Keratinocyte (primary cell): ENCODE measurements at regions not wholly inside any gene's neighbourhood (a gene's known extent, or its start where the extent isn't known, plus 50 kb on each side); places are given as distances from the start of the nearest gene placed in this dataset.
"Not testable (repeated sequence)": the region's sequence is repeated elsewhere in the genome, so short reads cannot be mapped to it uniquely, and the experiment has no call there.

Experiments used
- DNase-seq: peaks from one replicate; pipeline ENCODE4 v3.0.0-alpha.2; 2011; ENCODE audit warnings: low read depth, missing footprints, low spot score
- FAIRE-seq: peaks from 2 replicates; lab custom pipeline; 2011; peaks lifted over from hg19 to GRCh38; lab: Jason Lieb, UNC
- H2AFZ ChIP-seq: 2 replicates; pipeline ENCODE4 v1.6.0; 2012; ENCODE audit warnings: low read length, control low read depth, inconsistent platforms; ENCODE audit not compliant: control insufficient read depth
- H3K27ac ChIP-seq: 2 replicates; pipeline ENCODE4 v1.5.1; 2011; ENCODE audit warnings: low read length; ENCODE audit not compliant: control insufficient read depth, insufficient read depth
- H3K27me3 ChIP-seq: 3 replicates; pipeline ENCODE4 v1.6.0; 2011; ENCODE audit warnings: low read length; ENCODE audit not compliant: control insufficient read depth, insufficient read depth; ENCODE audit errors: extremely low read depth
- H3K36me3 ChIP-seq, 2 experiments: 2 replicates in 1 of 2; 3 replicates in 1 of 2; pipeline ENCODE4 v1.5.1; 2011; ENCODE audit warnings: low read length in 2 of 2, mild to moderate bottlenecking in 1 of 2; ENCODE audit not compliant: control insufficient read depth in 2 of 2, insufficient read depth in 2 of 2; ENCODE audit errors: extremely low read depth in 1 of 2
- H3K4me1 ChIP-seq: 3 replicates; pipeline ENCODE4 v1.5.1; 2011; ENCODE audit warnings: low read length; ENCODE audit not compliant: control insufficient read depth, insufficient read depth; ENCODE audit errors: extremely low read depth
- H3K4me2 ChIP-seq: 3 replicates; pipeline ENCODE4 v1.6.0; 2011; ENCODE audit warnings: low read depth, low read length; ENCODE audit not compliant: control insufficient read depth, insufficient read depth; ENCODE audit errors: extremely low read depth
- H3K4me3 ChIP-seq, 3 experiments: fragments of 200-600 bp in 1 of 3; sonication (generic) in 1 of 3; 2 replicates in 2 of 3; 3 replicates in 1 of 3; pipeline ENCODE4 v1.5.1; 2011 to 2016; ENCODE audit warnings: low read length in 3 of 3, mild to moderate bottlenecking in 3 of 3, control low read depth in 2 of 3, inconsistent platforms in 1 of 3, low read depth in 1 of 3, mixed read lengths in 1 of 3, mixed run types in 1 of 3, moderate library complexity in 1 of 3; ENCODE audit not compliant: control insufficient read depth in 2 of 3, insufficient read depth in 2 of 3; ENCODE audit errors: extremely low read depth in 1 of 3
- H3K79me2 ChIP-seq: 2 replicates; pipeline ENCODE4 v1.6.0; 2012; ENCODE audit warnings: low read length; ENCODE audit not compliant: control insufficient read depth, insufficient read depth
- H3K9ac ChIP-seq: 3 replicates; pipeline ENCODE4 v1.6.0; 2011; ENCODE audit warnings: low read length; ENCODE audit not compliant: control insufficient read depth, insufficient read depth; ENCODE audit errors: extremely low read depth
- H3K9me1 ChIP-seq: 3 replicates; pipeline ENCODE4 v1.6.0; 2011; ENCODE audit warnings: low read length; ENCODE audit not compliant: control insufficient read depth, insufficient read depth; ENCODE audit errors: extremely low read depth
- H3K9me3 ChIP-seq: 2 replicates; pipeline ENCODE4 v1.5.1; 2012; ENCODE audit warnings: low read depth, low read length; ENCODE audit not compliant: control insufficient read depth
- H4K20me1 ChIP-seq: 3 replicates; pipeline ENCODE4 v1.6.0; 2011; ENCODE audit warnings: low read length; ENCODE audit not compliant: control insufficient read depth, insufficient read depth; ENCODE audit errors: extremely low read depth
- dilution Hi-C: fragments of 300-500 bp; cut with MboI; formaldehyde crosslinking; loops from one replicate; pipeline ENCODE4 v1.7.0; 2020; ENCODE audit warnings: low sequenced_read_pairs; ENCODE audit not compliant: extremely low pct_ligation_motif_present

- dilution Hi-C loops, FAIRE-seq, H3K4me3 ChIP-seq: not testable (repeated sequence)
Measured at GRCh38 chr9:67708109-67708508, 150.6 kb upstream of the ANKRD20A1 start.

GRCh38 chr9:67711429-67711828 lies 147.3 kb upstream of the ANKRD20A1 start:
- H3K27ac ChIP-seq, dilution Hi-C loops, DNase-seq, H3K9ac ChIP-seq, H3K36me3 ChIP-seq, H3K27me3 ChIP-seq, H3K9me3 ChIP-seq, H4K20me1 ChIP-seq, H3K79me2 ChIP-seq, H3K4me3 ChIP-seq, FAIRE-seq, H2AFZ ChIP-seq, H3K4me1 ChIP-seq, H3K9me1 ChIP-seq, H3K4me2 ChIP-seq: not testable (repeated sequence)

More at GRCh38 chr9:67708109-67708508, 150.6 kb upstream of the ANKRD20A1 start:
- not testable (repeated sequence) for DNase-seq, H3K36me3 ChIP-seq, H3K27me3 ChIP-seq, H3K9ac ChIP-seq, H3K9me1 ChIP-seq, H3K9me3 ChIP-seq, H4K20me1 ChIP-seq, H3K79me2 ChIP-seq, H3K4me1 ChIP-seq, H3K27ac ChIP-seq, H3K4me2 ChIP-seq, H2AFZ ChIP-seq

DNA sequence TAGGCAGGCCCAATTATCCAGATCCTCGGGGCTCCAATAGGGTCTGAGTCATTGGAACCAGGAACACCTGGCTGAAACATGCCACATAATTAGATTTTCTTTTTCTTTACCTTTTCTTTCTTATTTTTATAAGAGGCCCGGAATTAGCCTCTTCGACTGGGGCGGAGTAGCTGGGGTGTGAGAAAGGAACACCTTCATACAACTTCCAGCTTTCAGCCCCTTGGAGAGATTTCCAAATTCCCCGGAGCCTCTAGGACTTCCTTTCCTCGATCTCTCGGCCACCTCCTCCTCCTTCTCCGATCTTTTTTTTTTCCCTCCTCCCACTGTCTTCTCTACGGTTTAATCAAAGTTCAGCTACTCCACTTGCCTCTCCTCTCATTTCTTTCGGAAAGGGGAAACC lies 146.8 kb upstream of the ANKRD20A1 start:
- dilution Hi-C loops, H3K4me3 ChIP-seq, FAIRE-seq, H3K4me2 ChIP-seq, H3K4me1 ChIP-seq, H3K79me2 ChIP-seq, H4K20me1 ChIP-seq, H3K9me1 ChIP-seq, H3K36me3 ChIP-seq, DNase-seq, H3K9ac ChIP-seq, H3K27me3 ChIP-seq, H3K27ac ChIP-seq, H3K9me3 ChIP-seq, H2AFZ ChIP-seq: not testable (repeated sequence)

GRCh38 chr9:67712956-67713355 lies 145.8 kb upstream of the ANKRD20A1 start:
- FAIRE-seq, H3K9me3 ChIP-seq, H4K20me1 ChIP-seq, H2AFZ ChIP-seq, H3K27ac ChIP-seq, H3K79me2 ChIP-seq, H3K27me3 ChIP-seq, H3K4me1 ChIP-seq, H3K4me2 ChIP-seq, H3K36me3 ChIP-seq, H3K9me1 ChIP-seq, H3K9ac ChIP-seq, dilution Hi-C loops, H3K4me3 ChIP-seq, DNase-seq: not testable (repeated sequence)

- H4K20me1 ChIP-seq, H3K9me3 ChIP-seq, FAIRE-seq, DNase-seq, H3K9me1 ChIP-seq, H3K27ac ChIP-seq, H3K79me2 ChIP-seq, H3K4me2 ChIP-seq, dilution Hi-C loops, H3K4me1 ChIP-seq, H3K27me3 ChIP-seq, H3K9ac ChIP-seq, H3K4me3 ChIP-seq, H2AFZ ChIP-seq, H3K36me3 ChIP-seq: not testable (repeated sequence)
Measured at GRCh38 chr9:67717830-67718388, 140.8 kb upstream of the ANKRD20A1 start.
